ENCODE measurements at regions not wholly inside any gene's neighbourhood (a gene's known extent, or its start where the extent isn't known, plus 50 kb on each side); places are given as distances from the start of the nearest gene placed in this dataset.

GRCh38 chr10:5311617-5312016 lies 53.1 kb upstream of the UCN3 start (continued):
- no peak for TF ChIP-seq REST (IDR thresholded peaks at IDR 0.05; ENCODE audit: unreplicated experiment)
- TF ChIP-seq EZH2phosphoT487 (IDR thresholded peaks at IDR 0.05; ENCODE audit: unreplicated experiment) = no peak
- TF ChIP-seq POLR2AphosphoS5 (IDR thresholded peaks at IDR 0.05; ENCODE audit: low read depth) = no peak
- TF ChIP-seq ZNF331 (CRISPR knock-in tag; IDR thresholded peaks at IDR 0.05; ENCODE audit: low read depth) = no peak
- TF ChIP-seq NANOG (IDR thresholded peaks at IDR 0.05; ENCODE audit: borderline replicate concordance) = no peak
- TF ChIP-seq JUNB (IDR thresholded peaks at IDR 0.05; ENCODE audit: unreplicated experiment) = no peak

GRCh38 chr10:5314840-5315239 lies 49.9 kb upstream of the UCN3 start:
- Mint-ChIP-seq H3K4me3 (no peak overlapping the region), H3K36me3 (ENCODE audit: low read depth) (no peaks in the 10 kb centered on the region), H3K27ac (no peak overlapping the region), H3K27me3 (ENCODE audit: insufficient read depth, low read depth, poor library complexity) (no peaks in the 10 kb centered on the region), H3K4me1 (no peaks in the 10 kb centered on the region), H3K9me3 (peaks cover 3% of the 10 kb centered on the region; the same call in 1 of the 3 replicates)
- H3K79me2 ChIP-seq (replicated peaks; ENCODE audit: insufficient read depth) = no peaks in the 10 kb centered on the region
- H3K27ac ChIP-seq (ENCODE audit: low read depth) = no peak overlapping the region
- H3K4me3 ChIP-seq = no peak overlapping the region
- no peaks in the 10 kb centered on the region for H3K4me1 ChIP-seq (ENCODE audit: insufficient read depth)
- H4K20me1 ChIP-seq (replicated peaks; ENCODE audit: insufficient read depth) = no peaks in the 10 kb centered on the region
- no peak overlapping the region for H2AFZ ChIP-seq
- DNase-seq (ENCODE audit: low spot score) = no peak
- H3K9me2 ChIP-seq (ENCODE audit: insufficient read depth) = 0 out of 2 replicates have a peak, but pooled peaks cover 5% of the 10 kb centered on the region
- no peaks in the 10 kb centered on the region for H3K27me3 ChIP-seq (ENCODE audit: insufficient read depth)
- no peaks in the 10 kb centered on the region for H3K36me3 ChIP-seq (ENCODE audit: insufficient read depth)
- no peaks in the 10 kb centered on the region for H3F3A ChIP-seq (replicated peaks; ENCODE audit: low read depth)
- H3K4me2 ChIP-seq = no peak overlapping the region
- ATAC-seq = no peak
- TF ChIP-seq CREB1 (CRISPR knock-in tag; IDR thresholded peaks at IDR 0.05; ENCODE audit: low read depth) = no peak
- TF ChIP-seq JUNB (IDR thresholded peaks at IDR 0.05; ENCODE audit: unreplicated experiment) = no peak
- no peak for TF ChIP-seq NANOG (IDR thresholded peaks at IDR 0.05; ENCODE audit: borderline replicate concordance)
- TF ChIP-seq, protein P1, sequence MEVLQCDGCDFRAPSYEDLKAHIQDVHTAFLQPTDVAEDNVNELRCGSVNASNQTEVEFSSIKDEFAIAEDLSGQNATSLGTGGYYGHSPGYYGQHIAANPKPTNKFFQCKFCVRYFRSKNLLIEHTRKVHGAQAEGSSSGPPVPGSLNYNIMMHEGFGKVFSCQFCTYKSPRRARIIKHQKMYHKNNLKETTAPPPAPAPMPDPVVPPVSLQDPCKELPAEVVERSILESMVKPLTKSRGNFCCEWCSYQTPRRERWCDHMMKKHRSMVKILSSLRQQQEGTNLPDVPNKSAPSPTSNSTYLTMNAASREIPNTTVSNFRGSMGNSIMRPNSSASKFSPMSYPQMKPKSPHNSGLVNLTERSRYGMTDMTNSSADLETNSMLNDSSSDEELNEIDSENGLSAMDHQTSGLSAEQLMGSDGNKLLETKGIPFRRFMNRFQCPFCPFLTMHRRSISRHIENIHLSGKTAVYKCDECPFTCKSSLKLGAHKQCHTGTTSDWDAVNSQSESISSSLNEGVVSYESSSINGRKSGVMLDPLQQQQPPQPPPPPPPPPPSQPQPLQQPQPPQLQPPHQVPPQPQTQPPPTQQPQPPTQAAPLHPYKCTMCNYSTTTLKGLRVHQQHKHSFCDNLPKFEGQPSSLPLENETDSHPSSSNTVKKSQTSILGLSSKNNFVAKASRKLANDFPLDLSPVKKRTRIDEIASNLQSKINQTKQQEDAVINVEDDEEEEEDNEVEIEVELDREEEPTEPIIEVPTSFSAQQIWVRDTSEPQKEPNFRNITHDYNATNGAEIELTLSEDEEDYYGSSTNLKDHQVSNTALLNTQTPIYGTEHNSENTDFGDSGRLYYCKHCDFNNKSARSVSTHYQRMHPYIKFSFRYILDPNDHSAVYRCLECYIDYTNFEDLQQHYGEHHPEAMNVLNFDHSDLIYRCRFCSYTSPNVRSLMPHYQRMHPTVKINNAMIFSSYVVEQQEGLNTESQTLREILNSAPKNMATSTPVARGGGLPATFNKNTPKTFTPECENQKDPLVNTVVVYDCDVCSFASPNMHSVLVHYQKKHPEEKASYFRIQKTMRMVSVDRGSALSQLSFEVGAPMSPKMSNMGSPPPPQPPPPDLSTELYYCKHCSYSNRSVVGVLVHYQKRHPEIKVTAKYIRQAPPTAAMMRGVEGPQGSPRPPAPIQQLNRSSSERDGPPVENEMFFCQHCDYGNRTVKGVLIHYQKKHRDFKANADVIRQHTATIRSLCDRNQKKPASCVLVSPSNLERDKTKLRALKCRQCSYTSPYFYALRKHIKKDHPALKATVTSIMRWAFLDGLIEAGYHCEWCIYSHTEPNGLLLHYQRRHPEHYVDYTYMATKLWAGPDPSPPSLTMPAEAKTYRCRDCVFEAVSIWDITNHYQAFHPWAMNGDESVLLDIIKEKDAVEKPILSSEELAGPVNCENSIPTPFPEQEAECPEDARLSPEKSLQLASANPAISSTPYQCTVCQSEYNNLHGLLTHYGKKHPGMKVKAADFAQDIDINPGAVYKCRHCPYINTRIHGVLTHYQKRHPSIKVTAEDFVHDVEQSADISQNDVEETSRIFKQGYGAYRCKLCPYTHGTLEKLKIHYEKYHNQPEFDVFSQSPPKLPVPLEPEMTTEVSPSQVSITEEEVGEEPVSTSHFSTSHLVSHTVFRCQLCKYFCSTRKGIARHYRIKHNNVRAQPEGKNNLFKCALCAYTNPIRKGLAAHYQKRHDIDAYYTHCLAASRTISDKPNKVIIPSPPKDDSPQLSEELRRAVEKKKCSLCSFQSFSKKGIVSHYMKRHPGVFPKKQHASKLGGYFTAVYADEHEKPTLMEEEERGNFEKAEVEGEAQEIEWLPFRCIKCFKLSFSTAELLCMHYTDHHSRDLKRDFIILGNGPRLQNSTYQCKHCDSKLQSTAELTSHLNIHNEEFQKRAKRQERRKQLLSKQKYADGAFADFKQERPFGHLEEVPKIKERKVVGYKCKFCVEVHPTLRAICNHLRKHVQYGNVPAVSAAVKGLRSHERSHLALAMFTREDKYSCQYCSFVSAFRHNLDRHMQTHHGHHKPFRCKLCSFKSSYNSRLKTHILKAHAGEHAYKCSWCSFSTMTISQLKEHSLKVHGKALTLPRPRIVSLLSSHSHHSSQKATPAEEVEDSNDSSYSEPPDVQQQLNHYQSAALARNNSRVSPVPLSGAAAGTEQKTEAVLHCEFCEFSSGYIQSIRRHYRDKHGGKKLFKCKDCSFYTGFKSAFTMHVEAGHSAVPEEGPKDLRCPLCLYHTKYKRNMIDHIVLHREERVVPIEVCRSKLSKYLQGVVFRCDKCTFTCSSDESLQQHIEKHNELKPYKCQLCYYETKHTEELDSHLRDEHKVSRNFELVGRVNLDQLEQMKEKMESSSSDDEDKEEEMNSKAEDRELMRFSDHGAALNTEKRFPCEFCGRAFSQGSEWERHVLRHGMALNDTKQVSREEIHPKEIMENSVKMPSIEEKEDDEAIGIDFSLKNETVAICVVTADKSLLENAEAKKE (CRISPR knock-in tag; IDR thresholded peaks at IDR 0.05) = no peak
- TF ChIP-seq ZNF331 (CRISPR knock-in tag; IDR thresholded peaks at IDR 0.05; ENCODE audit: low read depth) = no peak
- no peak for TF ChIP-seq EZH2phosphoT487 (IDR thresholded peaks at IDR 0.05; ENCODE audit: unreplicated experiment)
- no peak for TF ChIP-seq STAT1 (IDR thresholded peaks at IDR 0.05; ENCODE audit: unreplicated experiment)
- TF ChIP-seq EZH2 (IDR thresholded peaks at IDR 0.05; ENCODE audit: low read depth, unreplicated experiment) = no peak
- no peak for TF ChIP-seq POLR2AphosphoS5 (IDR thresholded peaks at IDR 0.05; ENCODE audit: low read depth)
- TF ChIP-seq REST (IDR thresholded peaks at IDR 0.05; ENCODE audit: unreplicated experiment) = no peak
- TF ChIP-seq ZNF114 (CRISPR knock-in tag; IDR thresholded peaks at IDR 0.05) = no peak
